ENCODE measurements at regions not wholly inside any gene's neighbourhood (a gene's known extent, or its start where the extent isn't known, plus 50 kb on each side); places are given as distances from the start of the nearest gene placed in this dataset.
"Not testable (repeated sequence)": the region's sequence is repeated elsewhere in the genome, so short reads cannot be mapped to it uniquely, and the experiment has no call there.

DNA sequence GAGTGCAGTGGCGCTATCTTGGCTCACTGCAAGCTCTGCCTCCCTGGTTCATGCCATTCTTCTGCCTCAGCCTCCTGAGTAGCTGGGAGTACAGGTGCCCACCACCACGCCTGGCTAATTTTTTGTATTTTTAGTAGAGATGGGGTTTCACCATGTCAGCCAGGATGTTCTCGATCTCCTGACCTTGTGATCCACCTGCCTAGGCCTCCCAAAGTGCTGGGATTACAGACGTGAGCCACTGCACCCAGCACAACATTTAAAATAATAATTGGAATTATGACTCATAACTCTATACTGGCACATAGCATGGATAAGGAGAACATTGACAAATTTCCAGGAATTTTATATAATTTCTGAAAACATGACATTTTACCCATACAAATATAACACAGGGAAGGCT is 54.2 kb downstream of the DBET start:
- DNase-seq (ENCODE audit: low read depth in 2 of 2), result not testable (repeated sequence)

DNA sequence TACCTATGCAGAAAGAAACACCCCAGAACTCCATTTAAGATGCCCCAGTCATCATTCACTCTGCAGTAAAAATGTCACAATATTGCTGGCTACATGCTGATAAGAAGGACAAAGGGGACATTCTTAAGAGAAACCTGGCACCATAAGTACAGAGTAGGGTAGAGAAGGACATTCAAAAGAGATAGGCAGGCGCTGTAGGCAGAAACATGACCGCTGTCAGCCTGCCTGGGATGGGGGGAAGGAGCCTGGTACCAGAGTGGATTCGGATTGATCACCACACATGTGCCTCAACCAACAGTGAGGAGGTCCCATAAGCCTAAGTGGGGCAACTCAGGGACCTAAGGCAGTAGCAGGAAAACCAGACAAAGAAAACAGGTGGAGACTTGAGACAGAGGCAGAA is 54.1 kb upstream of the DUX4 start:
- not testable (repeated sequence) for DNase-seq (ENCODE audit: low read depth in 2 of 2)

- DNase-seq (ENCODE audit: low read depth in 2 of 2), result peak in 1 of 2 donors; percentile 27
Observed at GRCh38 chr4:190120111-190120514, 53.5 kb upstream of the DUX4 start.

DNA sequence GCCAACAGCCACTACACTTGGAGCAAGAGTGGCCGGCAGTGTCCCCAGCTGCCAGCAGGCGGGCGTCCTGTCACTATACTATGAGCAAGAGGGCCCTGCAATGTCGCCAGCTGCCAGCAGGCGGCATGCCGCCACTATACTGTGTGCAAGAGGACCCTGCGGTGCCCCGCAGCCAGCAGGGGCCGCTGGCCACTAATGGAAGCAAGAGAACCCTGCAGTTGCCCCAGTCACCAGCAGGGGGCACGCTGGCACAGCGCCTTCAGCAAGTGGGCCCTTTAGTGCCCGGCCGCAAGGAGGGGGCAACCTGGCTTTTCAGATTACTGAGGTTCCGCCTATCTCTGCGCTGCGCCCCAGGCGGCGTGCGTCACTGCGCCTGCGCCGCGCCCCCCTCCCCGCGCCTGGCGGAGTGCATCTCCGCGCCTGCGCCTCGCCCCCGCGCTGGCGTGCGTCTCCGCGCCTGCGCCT is 53.0 kb upstream of the DUX4 start:
- peak in 1 of 2 donors; percentile 22 for DNase-seq (ENCODE audit: low read depth in 2 of 2)

DNA sequence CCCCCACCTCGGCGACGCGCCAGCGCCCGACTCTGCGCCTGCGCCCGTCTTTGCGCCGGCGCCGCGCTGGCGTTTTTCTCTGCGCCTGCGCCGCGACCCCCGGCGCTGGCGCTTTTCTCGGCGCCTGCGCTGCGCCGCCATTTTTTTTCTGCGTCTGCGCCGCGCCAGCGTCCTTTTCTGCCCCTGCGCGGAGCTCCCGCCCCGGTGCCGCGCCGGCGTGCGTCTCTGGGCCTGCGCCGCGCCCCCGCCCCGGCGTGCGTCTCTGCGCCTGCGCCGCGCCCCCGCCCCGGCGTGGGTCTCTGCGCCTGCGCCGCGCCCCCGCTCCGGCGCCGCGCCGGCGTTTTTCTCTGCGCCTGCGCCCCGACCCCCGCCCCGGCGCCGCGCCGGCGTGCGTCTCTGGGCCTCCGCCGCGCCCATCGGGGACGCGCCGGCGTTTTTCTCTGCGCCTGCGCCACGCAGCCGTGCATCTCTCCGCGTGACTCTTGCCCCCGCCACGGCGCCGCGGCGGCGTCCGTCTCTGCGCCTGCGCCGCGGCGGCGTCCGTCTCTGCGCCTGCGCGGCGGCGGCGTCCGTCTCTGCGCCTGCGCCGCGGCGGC is 52.4 kb upstream of the DUX4 start:
- not testable (repeated sequence) for DNase-seq (ENCODE audit: low read depth in 2 of 2)

DNA sequence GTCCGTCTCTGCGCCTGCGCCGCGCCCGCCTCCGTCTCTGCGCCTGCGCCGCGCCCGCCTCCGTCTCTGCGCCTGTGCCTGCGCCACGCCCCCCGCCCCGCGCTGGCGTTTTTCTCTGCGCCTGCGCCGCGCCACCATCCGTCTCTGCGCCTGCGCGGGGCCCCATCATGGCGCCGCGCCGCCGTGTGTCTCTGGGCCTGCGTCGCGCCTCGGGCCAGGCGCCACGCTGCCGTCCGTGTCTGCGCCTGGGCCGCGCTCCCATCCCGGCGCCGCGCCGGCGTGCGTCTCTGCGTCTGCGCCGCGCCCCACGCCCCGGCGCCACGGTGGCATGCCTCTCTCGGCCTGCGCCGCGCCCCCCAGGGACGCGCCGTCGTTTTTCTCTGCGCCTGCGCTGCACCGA is 51.8 kb upstream of the DUX4 start:
- no peak for DNase-seq (ENCODE audit: low read depth in 2 of 2)

- DNase-seq (ENCODE audit: low read depth in 2 of 2), result not testable (repeated sequence)
Observed at GRCh38 chr4:190122161-190123142, 51.1 kb upstream of the DUX4 start.
